Brain microvascular endothelial cell (primary cell): ENCODE measurements at regions not wholly inside any gene's neighbourhood (a gene's known extent, or its start where the extent isn't known, plus 50 kb on each side); places are given as distances from the start of the nearest gene placed in this dataset.

Experiments
- DNase-seq: peaks from one replicate; pipeline ENCODE4 v3.0.0-alpha.2; 2020
- H3K27ac ChIP-seq: fragments of 250-450 bp; sonication (Bioruptor Pico); 2 replicates; pipeline ENCODE4 v1.5.1; 2020; ENCODE audit warnings: mild to moderate bottlenecking, moderate library complexity
- H3K27me3 ChIP-seq: fragments of 250-450 bp; sonication (Bioruptor Pico); replicated peaks from 2 replicates; pipeline ENCODE4 v1.5.1; 2020; ENCODE audit warnings: mild to moderate bottlenecking
- H3K36me3 ChIP-seq: fragments of 250-450 bp; sonication (Bioruptor Pico); replicated peaks from 2 replicates; pipeline ENCODE4 v1.5.1; 2020; ENCODE audit warnings: mild to moderate bottlenecking
- H3K4me3 ChIP-seq: 2 replicates; pipeline ENCODE4 v1.5.1; 2011; ENCODE audit warnings: low read depth, mild to moderate bottlenecking, control low read depth, low read length, moderate library complexity
- in situ Hi-C: cut with HindIII; loops from 2 replicates; pipeline ENCODE4 v1.10.0; 2017; ENCODE audit warnings: low sequenced_read_pairs, low pct_ligation_motif_present
- TF ChIP-seq, protein P1 (sequence below): IDR thresholded peaks from 2 replicates; pipeline ENCODE4 v1.5.1; 2011; ENCODE audit warnings: low read depth, mild to moderate bottlenecking, moderate library complexity, low read length, control low read depth, inconsistent platforms; ENCODE audit errors: missing control alignments

- DNase-seq: no peak
- Histone ChIP-seq H3K4me3 (no peak overlapping the region), H3K36me3 (no peaks in the 10 kb centered on the region), H3K27me3 (peaks cover 72% of the 10 kb centered on the region), H3K27ac (no peak overlapping the region)
- TF ChIP-seq, protein P1, sequence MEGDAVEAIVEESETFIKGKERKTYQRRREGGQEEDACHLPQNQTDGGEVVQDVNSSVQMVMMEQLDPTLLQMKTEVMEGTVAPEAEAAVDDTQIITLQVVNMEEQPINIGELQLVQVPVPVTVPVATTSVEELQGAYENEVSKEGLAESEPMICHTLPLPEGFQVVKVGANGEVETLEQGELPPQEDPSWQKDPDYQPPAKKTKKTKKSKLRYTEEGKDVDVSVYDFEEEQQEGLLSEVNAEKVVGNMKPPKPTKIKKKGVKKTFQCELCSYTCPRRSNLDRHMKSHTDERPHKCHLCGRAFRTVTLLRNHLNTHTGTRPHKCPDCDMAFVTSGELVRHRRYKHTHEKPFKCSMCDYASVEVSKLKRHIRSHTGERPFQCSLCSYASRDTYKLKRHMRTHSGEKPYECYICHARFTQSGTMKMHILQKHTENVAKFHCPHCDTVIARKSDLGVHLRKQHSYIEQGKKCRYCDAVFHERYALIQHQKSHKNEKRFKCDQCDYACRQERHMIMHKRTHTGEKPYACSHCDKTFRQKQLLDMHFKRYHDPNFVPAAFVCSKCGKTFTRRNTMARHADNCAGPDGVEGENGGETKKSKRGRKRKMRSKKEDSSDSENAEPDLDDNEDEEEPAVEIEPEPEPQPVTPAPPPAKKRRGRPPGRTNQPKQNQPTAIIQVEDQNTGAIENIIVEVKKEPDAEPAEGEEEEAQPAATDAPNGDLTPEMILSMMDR: no peak
- in situ Hi-C loops: no loop called here
Observed at GRCh38 chr16:86287664-86288201, 222.6 kb upstream of the FOXF1 start.

GRCh38 chr16:86288716-86289294, 221.5 kb upstream of the FOXF1 start:
- in situ Hi-C loops: no loop called here
- no peak for DNase-seq
- TF ChIP-seq, protein P1: no peak
- no peaks in the 10 kb centered on the region for H3K36me3 ChIP-seq
- H3K27me3 ChIP-seq: peaks cover 81% of the 10 kb centered on the region
- H3K4me3 ChIP-seq: no peak overlapping the region
- no peak overlapping the region for H3K27ac ChIP-seq

DNA sequence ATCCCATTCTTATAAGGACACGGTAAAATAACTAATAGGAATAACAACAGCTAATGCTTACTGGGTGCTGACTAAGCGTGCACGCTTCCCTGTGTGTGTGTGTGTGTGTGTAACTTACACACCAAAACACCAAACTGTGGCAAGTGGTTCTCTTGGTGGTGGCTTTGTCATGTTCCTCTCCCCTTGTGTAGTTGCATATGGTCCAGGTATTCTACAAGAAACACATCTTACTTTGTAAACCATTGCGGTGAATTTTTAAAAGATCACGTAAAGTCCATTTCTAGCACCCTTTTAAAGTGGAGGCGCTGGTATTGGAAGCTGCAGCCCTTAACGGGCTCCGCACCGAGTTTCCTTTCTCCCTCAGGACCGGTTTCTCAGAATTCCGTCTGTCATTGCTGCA, 221.0 kb upstream of the FOXF1 start:
- peaks cover 83% of the 10 kb centered on the region for H3K27me3 ChIP-seq
- no peak for DNase-seq
- in situ Hi-C loops: no loop called here
- H3K4me3 ChIP-seq: no peak overlapping the region
- no peaks in the 10 kb centered on the region for H3K36me3 ChIP-seq
- TF ChIP-seq, protein P1: no peak
- H3K27ac ChIP-seq: no peak overlapping the region

GRCh38 chr16:86289907-86290306, 220.4 kb upstream of the FOXF1 start:
- no peak for DNase-seq
- TF ChIP-seq, protein P1: no peak
- Histone ChIP-seq H3K27ac (no peak overlapping the region), H3K4me3 (no peak overlapping the region), H3K36me3 (no peaks in the 10 kb centered on the region), H3K27me3 (peaks cover 82% of the 10 kb centered on the region)
- in situ Hi-C loops: no loop called here

GRCh38 chr16:86291491-86291890, 218.8 kb upstream of the FOXF1 start:
- TF ChIP-seq, protein P1: no peak
- in situ Hi-C loops: no loop called here
- Histone ChIP-seq H3K36me3 (no peaks in the 10 kb centered on the region), H3K27ac (no peak overlapping the region), H3K27me3 (peaks cover 74% of the 10 kb centered on the region), H3K4me3 (no peak overlapping the region)
- DNase-seq: no peak
